ENCODE measurements at regions not wholly inside any gene's neighbourhood (a gene's known extent, or its start where the extent isn't known, plus 50 kb on each side); places are given as distances from the start of the nearest gene placed in this dataset.

- no peak for TF ChIP-seq POLR2A (IDR thresholded peaks at IDR 0.05)
- no peak for TF ChIP-seq CTCF (IDR thresholded peaks at IDR 0.05 in 4 of 5, conservative IDR thresholded peaks at IDR 0.05 in 1 of 5)
These were observed 474.3 kb downstream of the FAT4 start for GRCh38 chr4:125789023-125789422.
